PC-9 (cell line): ENCODE measurements at regions not wholly inside any gene's neighbourhood (a gene's known extent, or its start where the extent isn't known, plus 50 kb on each side); places are given as distances from the start of the nearest gene placed in this dataset.
"Not testable (repeated sequence)": the region's sequence is repeated elsewhere in the genome, so short reads cannot be mapped to it uniquely, and the experiment has no call there.

Experiments
- BruUV-seq: library from RNA; stranded (reverse); fragments of 400-500 nt; replicated peaks from 2 replicates; lab custom pipeline; 2021; lab: Mats Ljungman, UMichigan
- CTCF ChIA-PET: fragments of 300-600 bp; sonication (Branson Sonifier 250); formaldehyde crosslinking; loops from one replicate; lab custom pipeline; 2022; ENCODE audit warnings: antibody characterized with exemption; lab: Charles Lee
- POLR2A ChIA-PET: fragments of 300-600 bp; sonication (Branson Sonifier 250); formaldehyde crosslinking; loops from one replicate; lab custom pipeline; 2022; ENCODE audit warnings: antibody characterized with exemption; ENCODE audit not compliant: unreplicated experiment; lab: Charles Lee
- DNase-seq, 2 experiments: peaks; one replicate each; pipeline versions ENCODE4 v3.0.0 to v3.0.0-alpha.2; 2015 to 2022; ENCODE audit warnings: mixed read lengths in 1 of 2
- H2AFZ ChIP-seq: fragments of 200-600 bp; sonication (generic); 2 replicates; pipeline ENCODE4 v1.8.1; 2017; ENCODE audit warnings: antibody characterized with exemption
- H3F3A ChIP-seq: fragments of 200-600 bp; sonication (generic); 2 replicates; pipeline ENCODE4 v1.8.1; 2017; ENCODE audit warnings: antibody characterized with exemption, mild to moderate bottlenecking, low read depth; ENCODE audit not compliant: insufficient read depth
- H3K27ac ChIP-seq: fragments of 200-600 bp; sonication (generic); 2 replicates; pipeline ENCODE4 v1.6.1; 2016; ENCODE audit warnings: mixed run types
- H3K27me3 ChIP-seq: fragments of 200-600 bp; sonication (generic); 2 replicates; pipeline ENCODE4 v1.6.1; 2016; ENCODE audit warnings: low read depth, mixed run types; ENCODE audit not compliant: insufficient read depth
- H3K36me3 ChIP-seq: fragments of 200-600 bp; sonication (generic); 2 replicates; pipeline ENCODE4 v1.6.1; 2016; ENCODE audit warnings: low read depth, mixed run types
- H3K4me1 ChIP-seq: fragments of 200-600 bp; sonication (generic); replicated peaks from 2 replicates; pipeline ENCODE4 v1.6.1; 2016; ENCODE audit warnings: mixed run types; ENCODE audit not compliant: insufficient read depth
- H3K4me2 ChIP-seq: fragments of 200-600 bp; sonication (generic); 2 replicates; pipeline ENCODE4 v1.6.1; 2017; ENCODE audit warnings: mixed run types
- H3K4me3 ChIP-seq: fragments of 200-600 bp; sonication (generic); 2 replicates; pipeline ENCODE4 v1.6.1; 2016; ENCODE audit warnings: mixed run types
- H3K79me2 ChIP-seq: fragments of 200-600 bp; sonication (generic); 2 replicates; pipeline ENCODE4 v1.6.1; 2017; ENCODE audit warnings: low read depth, mixed run types
- H3K9me2 ChIP-seq: fragments of 200-600 bp; sonication (generic); 2 replicates; pipeline ENCODE4 v1.8.1; 2017; ENCODE audit warnings: mild to moderate bottlenecking; ENCODE audit not compliant: insufficient read depth
- H3K9me3 ChIP-seq: fragments of 200-600 bp; sonication (generic); 2 replicates; pipeline ENCODE4 v1.8.1; 2016; ENCODE audit warnings: low read depth; ENCODE audit not compliant: insufficient read depth
- H4K20me1 ChIP-seq: fragments of 200-600 bp; sonication (generic); 2 replicates; pipeline ENCODE4 v1.8.1; 2017; ENCODE audit not compliant: insufficient read depth
- CTCF ChIP-seq: fragments of 200-600 bp; sonication (generic); conservative IDR thresholded peaks from 2 replicates; pipeline ENCODE4 v1.6.1; 2017; ENCODE audit warnings: mixed run types, antibody characterized with exemption, mild to moderate bottlenecking, moderate library complexity
- EZH2 ChIP-seq: fragments of 200-600 bp; sonication (generic); IDR thresholded peaks from 2 replicates; pipeline ENCODE4 v1.8.0; 2017; ENCODE audit warnings: antibody characterized with exemption, low read depth
- intact Hi-C: fragments of 100-400 bp; cut with micrococcal nuclease; formaldehyde crosslinking; loops from one replicate; pipeline ENCODE4 v1.10.0; 2022; ENCODE audit not compliant: unreplicated experiment

GRCh38 chr6:1215884-1216487 lies 95.9 kb upstream of the FOXQ1 start:
- no peak overlapping the region for H2AFZ ChIP-seq
- TF ChIP-seq CTCF (no peak), EZH2 (no peak)
- BruUV-seq = no TSS peak
- no peaks in the 10 kb centered on the region for H3F3A ChIP-seq
- no peaks in the 10 kb centered on the region for H3K9me3 ChIP-seq
- H3K27ac ChIP-seq = no peak overlapping the region
- H3K36me3 ChIP-seq = no peaks in the 10 kb centered on the region
- no peak overlapping the region for H3K4me3 ChIP-seq
- no peak for DNase-seq
- H3K4me1 ChIP-seq = no peaks in the 10 kb centered on the region
- intact Hi-C loops = no loop called here
- no peak overlapping the region for H3K4me2 ChIP-seq
- no peaks in the 10 kb centered on the region for H3K9me2 ChIP-seq
- H3K79me2 ChIP-seq = no peaks in the 10 kb centered on the region
- ChIA-PET POLR2A (interaction anchor here (0.6 kb wide), 1 partner anchor 8 kb away, joined by 4 read pairs; no protein-coding TSS in a partner anchor), CTCF (no interaction called here)
- no peaks in the 10 kb centered on the region for H3K27me3 ChIP-seq
- H4K20me1 ChIP-seq = no peaks in the 10 kb centered on the region

- no peaks in the 10 kb centered on the region for H3F3A ChIP-seq
- no peaks in the 10 kb centered on the region for H4K20me1 ChIP-seq
- no peaks in the 10 kb centered on the region for H3K79me2 ChIP-seq
- H3K4me1 ChIP-seq = no peaks in the 10 kb centered on the region
- intact Hi-C loops = no loop called here
- no peaks in the 10 kb centered on the region for H3K9me3 ChIP-seq
- no peak overlapping the region for H3K27ac ChIP-seq
- no peak overlapping the region for H3K4me2 ChIP-seq
- H3K4me3 ChIP-seq = no peak overlapping the region
- no TSS peak for BruUV-seq
- no peak overlapping the region for H2AFZ ChIP-seq
- no peak for TF ChIP-seq CTCF
- TF ChIP-seq EZH2 = no peak
- ChIA-PET CTCF (no interaction called here), POLR2A (interaction anchor here (0.6 kb wide), 1 partner anchor 9 kb away, joined by 4 read pairs; no protein-coding TSS in a partner anchor)
- H3K27me3 ChIP-seq = no peaks in the 10 kb centered on the region
- H3K9me2 ChIP-seq = no peaks in the 10 kb centered on the region
- DNase-seq = no peak
- H3K36me3 ChIP-seq = no peaks in the 10 kb centered on the region
Observed at GRCh38 chr6:1215023-1215422, 96.9 kb upstream of the FOXQ1 start.

- Histone ChIP-seq H3K27me3 (no peaks in the 10 kb centered on the region), H3K27ac (no peak overlapping the region), H3K4me2 (no peak overlapping the region), H2AFZ (no peak overlapping the region), H3K9me3 (no peaks in the 10 kb centered on the region), H3K4me1 (peaks cover 13% of the 10 kb centered on the region), H3K36me3 (no peaks in the 10 kb centered on the region), H3K79me2 (no peaks in the 10 kb centered on the region), H3K4me3 (no peak overlapping the region), H3K9me2 (no peaks in the 10 kb centered on the region), H4K20me1 (no peaks in the 10 kb centered on the region), H3F3A (peaks cover 12% of the 10 kb centered on the region; the same call in 1 of the 2 replicates)
- intact Hi-C loops = no loop called here
- POLR2A ChIA-PET = no interaction called here
- no peak for DNase-seq
- CTCF ChIA-PET = no interaction called here
- TF ChIP-seq CTCF = no peak
- TF ChIP-seq EZH2 = no peak
- BruUV-seq = no TSS peak
Observed at GRCh38 chr6:1212919-1213318, 99.0 kb upstream of the FOXQ1 start.

- H3K9me2 ChIP-seq, intact Hi-C loops, H3K27ac ChIP-seq, CTCF ChIA-PET, H2AFZ ChIP-seq, H3K4me3 ChIP-seq, BruUV-seq, H3K9me3 ChIP-seq, POLR2A ChIA-PET, DNase-seq, H3K79me2 ChIP-seq, H4K20me1 ChIP-seq, H3K27me3 ChIP-seq, H3K36me3 ChIP-seq, H3K4me2 ChIP-seq: not testable (repeated sequence)
- Histone ChIP-seq H3K4me1 (peaks cover 13% of the 10 kb centered on the region), H3F3A (peaks cover 12% of the 10 kb centered on the region; the same call in 1 of the 2 replicates)
Observed at GRCh38 chr6:1212138-1212537, 99.8 kb upstream of the FOXQ1 start.

GRCh38 chr6:1210631-1211030 lies 101.3 kb upstream of the FOXQ1 start:
- H3K27me3 ChIP-seq, H3K27ac ChIP-seq, H2AFZ ChIP-seq, DNase-seq, H3K9me2 ChIP-seq, BruUV-seq, H3K79me2 ChIP-seq, H4K20me1 ChIP-seq, POLR2A ChIA-PET, H3K9me3 ChIP-seq, H3K4me3 ChIP-seq, H3K36me3 ChIP-seq, H3K4me2 ChIP-seq, intact Hi-C loops, CTCF ChIA-PET: not testable (repeated sequence)
- Histone ChIP-seq H3K4me1 (peaks cover 13% of the 10 kb centered on the region), H3F3A (peaks cover 12% of the 10 kb centered on the region; the same call in 1 of the 2 replicates)
